GM12891 (cell line): ENCODE measurements at regions not wholly inside any gene's neighbourhood (a gene's known extent, or its start where the extent isn't known, plus 50 kb on each side); places are given as distances from the start of the nearest gene placed in this dataset.

Experiments used
- POLR2A ChIP-seq: IDR thresholded peaks from 2 replicates; pipeline ENCODE4 v1.6.1; 2011; ENCODE audit warnings: low read depth, low read length, control low read depth
- SPI1 ChIP-seq: IDR thresholded peaks from 2 replicates; pipeline ENCODE4 v1.6.1; 2011; ENCODE audit warnings: low read depth, low read length, control low read depth
- TAF1 ChIP-seq: IDR thresholded peaks from 2 replicates; pipeline ENCODE4 v1.6.1; 2011; ENCODE audit warnings: low read depth, low read length, control low read depth

DNA sequence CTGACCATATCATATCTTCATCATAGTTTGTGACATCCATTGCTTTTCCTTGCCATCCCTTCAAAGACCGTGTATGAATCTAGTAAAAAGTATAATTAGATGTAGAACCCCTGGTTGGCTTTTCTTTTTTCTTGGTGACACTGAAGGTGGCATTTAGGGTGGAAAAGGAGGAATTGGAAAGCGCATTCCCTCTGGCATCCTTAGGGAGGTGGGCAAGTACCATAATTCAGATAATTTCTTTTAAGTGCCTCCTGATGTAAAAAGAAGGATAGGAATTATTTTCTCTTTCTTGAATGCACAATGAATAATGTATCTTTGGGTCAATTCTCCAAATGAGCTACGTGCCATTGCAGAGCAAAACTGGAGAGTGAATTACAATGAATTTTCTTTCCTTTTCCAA, 73.2 kb upstream of the SMARCA2 start:
- TF ChIP-seq SPI1 (no peak), TAF1 (no peak), POLR2A (no peak)
